HUES6 (cell line): ENCODE measurements at regions not wholly inside any gene's neighbourhood (a gene's known extent, or its start where the extent isn't known, plus 50 kb on each side); places are given as distances from the start of the nearest gene placed in this dataset.

Experiments
- H3K27ac ChIP-seq: 2 replicates; pipeline ENCODE4 v1.7.0; 2013; ENCODE audit warnings: low read depth, mild to moderate bottlenecking, low read length, inconsistent platforms
- H3K27me3 ChIP-seq: 2 replicates; pipeline ENCODE4 v1.6.1; 2013; ENCODE audit warnings: low read length; ENCODE audit not compliant: control insufficient read depth, insufficient read depth
- H3K36me3 ChIP-seq: 2 replicates; pipeline ENCODE4 v1.6.1; 2013; ENCODE audit warnings: low read length; ENCODE audit not compliant: control insufficient read depth, insufficient read depth
- H3K4me1 ChIP-seq: 2 replicates; pipeline ENCODE4 v1.6.1; 2013; ENCODE audit warnings: low read length; ENCODE audit not compliant: control insufficient read depth, insufficient read depth
- H3K4me3 ChIP-seq: 2 replicates; pipeline ENCODE4 v1.5.1; 2013; ENCODE audit warnings: low read depth, low read length
- H3K9ac ChIP-seq: one replicate; pipeline ENCODE4 v1.6.1; 2013; ENCODE audit warnings: mild to moderate bottlenecking, low read length
- H3K9me3 ChIP-seq: 2 replicates; pipeline ENCODE4 v1.6.1; 2013; ENCODE audit warnings: low read depth, low read length; ENCODE audit not compliant: control insufficient read depth, insufficient read depth

GRCh38 chr6:44543664-44544063 is 156.2 kb downstream of the CDC5L start:
- no peak overlapping the region for H3K27ac ChIP-seq

GRCh38 chr6:44545224-44545623 is 157.7 kb downstream of the CDC5L start:
- Histone ChIP-seq H3K9ac (no peak overlapping the region), H3K4me3 (no peak overlapping the region)

More at GRCh38 chr6:44543664-44544063, 156.2 kb downstream of the CDC5L start:
- no peak overlapping the region for H3K9ac ChIP-seq
- H3K36me3 ChIP-seq, result no peaks in the 10 kb centered on the region
- H3K4me1 ChIP-seq, result peaks cover 22% of the 10 kb centered on the region
- peaks cover 7% of the 10 kb centered on the region; the same call in 1 of the 2 replicates for H3K9me3 ChIP-seq
- no peak overlapping the region for H3K4me3 ChIP-seq
- no peaks in the 10 kb centered on the region for H3K27me3 ChIP-seq

GRCh38 chr6:44548319-44548718 is 160.8 kb downstream of the CDC5L start:
- Histone ChIP-seq H3K4me1 (peaks cover 3% of the 10 kb centered on the region; the same call in 1 of the 2 replicates), H3K9me3 (no peaks in the 10 kb centered on the region), H3K27ac (no peak overlapping the region), H3K36me3 (no peaks in the 10 kb centered on the region), H3K9ac (no peak overlapping the region), H3K27me3 (no peaks in the 10 kb centered on the region), H3K4me3 (no peak overlapping the region)

More at GRCh38 chr6:44545224-44545623, 157.7 kb downstream of the CDC5L start:
- H3K36me3 ChIP-seq, result no peaks in the 10 kb centered on the region
- H3K4me1 ChIP-seq, result peaks cover 22% of the 10 kb centered on the region
- H3K9me3 ChIP-seq, result peaks cover 7% of the 10 kb centered on the region; the same call in 1 of the 2 replicates
- H3K27ac ChIP-seq, result no peak overlapping the region
- H3K27me3 ChIP-seq, result no peaks in the 10 kb centered on the region

GRCh38 chr6:44549516-44549915 is 162.0 kb downstream of the CDC5L start:
- no peak overlapping the region for H3K4me3 ChIP-seq
- no peaks in the 10 kb centered on the region for H3K27me3 ChIP-seq
- no peaks in the 10 kb centered on the region for H3K9me3 ChIP-seq
- no peak overlapping the region for H3K9ac ChIP-seq
- no peaks in the 10 kb centered on the region for H3K36me3 ChIP-seq
- H3K4me1 ChIP-seq, result no peaks in the 10 kb centered on the region
- H3K27ac ChIP-seq, result no peak overlapping the region

- Histone ChIP-seq H3K36me3 (no peaks in the 10 kb centered on the region), H3K4me1 (peaks cover 4% of the 10 kb centered on the region; the same call in 1 of the 2 replicates), H3K27ac (no peak overlapping the region), H3K9me3 (no peaks in the 10 kb centered on the region), H3K4me3 (no peak overlapping the region), H3K9ac (no peak overlapping the region), H3K27me3 (no peaks in the 10 kb centered on the region)
These were observed 166.7 kb downstream of the CDC5L start for GRCh38 chr6:44554194-44554593.

- Histone ChIP-seq H3K36me3 (no peaks in the 10 kb centered on the region), H3K27ac (no peak overlapping the region), H3K27me3 (no peaks in the 10 kb centered on the region), H3K4me3 (no peak overlapping the region), H3K9me3 (no peaks in the 10 kb centered on the region), H3K4me1 (peaks cover 10% of the 10 kb centered on the region), H3K9ac (no peak overlapping the region)
These were observed 167.4 kb downstream of the CDC5L start for GRCh38 chr6:44554861-44555260.

- H3K27me3 ChIP-seq, result no peaks in the 10 kb centered on the region
- H3K9ac ChIP-seq, result no peak overlapping the region
- H3K9me3 ChIP-seq, result no peaks in the 10 kb centered on the region
- H3K4me1 ChIP-seq, result peaks cover 15% of the 10 kb centered on the region
- no peak overlapping the region for H3K27ac ChIP-seq
- H3K4me3 ChIP-seq, result no peak overlapping the region
- no peaks in the 10 kb centered on the region for H3K36me3 ChIP-seq
These were observed 168.5 kb downstream of the CDC5L start for GRCh38 chr6:44556046-44556445.

GRCh38 chr6:44558024-44558831 is 170.7 kb downstream of the CDC5L start:
- H3K4me1 ChIP-seq, result peaks cover 19% of the 10 kb centered on the region
- H3K9ac ChIP-seq, result no peak overlapping the region
- H3K36me3 ChIP-seq, result no peaks in the 10 kb centered on the region
- no peak overlapping the region for H3K27ac ChIP-seq
- no peaks in the 10 kb centered on the region for H3K27me3 ChIP-seq
- H3K4me3 ChIP-seq, result no peak overlapping the region
- H3K9me3 ChIP-seq, result no peaks in the 10 kb centered on the region

- H3K9ac ChIP-seq, result no peak overlapping the region
- H3K27ac ChIP-seq, result no peak overlapping the region
- peaks cover 23% of the 10 kb centered on the region for H3K4me1 ChIP-seq
- H3K36me3 ChIP-seq, result no peaks in the 10 kb centered on the region
- H3K27me3 ChIP-seq, result no peaks in the 10 kb centered on the region
- H3K4me3 ChIP-seq, result no peak overlapping the region
- H3K9me3 ChIP-seq, result no peaks in the 10 kb centered on the region
These were observed 171.3 kb downstream of the CDC5L start for GRCh38 chr6:44558832-44559251.

GRCh38 chr6:44559486-44560270 is 172.2 kb downstream of the CDC5L start:
- Histone ChIP-seq H3K9me3 (no peaks in the 10 kb centered on the region), H3K9ac (no peak overlapping the region), H3K4me1 (peaks cover 31% of the 10 kb centered on the region), H3K36me3 (no peaks in the 10 kb centered on the region), H3K4me3 (no peak overlapping the region), H3K27ac (no peak overlapping the region), H3K27me3 (no peaks in the 10 kb centered on the region)

GRCh38 chr6:44560458-44561059 is 173.1 kb downstream of the CDC5L start:
- Histone ChIP-seq H3K36me3 (no peaks in the 10 kb centered on the region), H3K9ac (no peak overlapping the region), H3K4me1 (peaks cover 33% of the 10 kb centered on the region), H3K27ac (no peak overlapping the region), H3K4me3 (no peak overlapping the region), H3K27me3 (no peaks in the 10 kb centered on the region), H3K9me3 (no peaks in the 10 kb centered on the region)
